Central memory CD8-positive, alpha-beta T cell (primary cell): ENCODE measurements at regions not wholly inside any gene's neighbourhood (a gene's known extent, or its start where the extent isn't known, plus 50 kb on each side); places are given as distances from the start of the nearest gene placed in this dataset.

ENCODE experiments used
- ATAC-seq: fragments of 150-1000 bp; cut with Tn5 transposase; replicated peaks from 2 replicates; pipeline ENCODE4 v1.10.0; 2022; ENCODE audit warnings: mild to moderate bottlenecking, moderate FRiP score, moderate number of reproducible peaks; ENCODE audit not compliant: poor library complexity, severe bottlenecking; ENCODE audit errors: extremely low read depth
- DNase-seq, 2 donors: peaks; one replicate each; pipeline ENCODE4 v3.0.0; 2021; ENCODE audit warnings: low spot score in 2 of 2
- H3K27ac Mint-ChIP-seq: one replicate; pipeline ENCODE4 v1.8.0; 2022; ENCODE audit warnings: low read depth, mild to moderate bottlenecking, moderate library complexity, mixed read lengths
- H3K27me3 Mint-ChIP-seq: one replicate; pipeline ENCODE4 v1.8.0; 2022; ENCODE audit warnings: mixed read lengths
- H3K36me3 Mint-ChIP-seq: one replicate; pipeline ENCODE4 v1.8.0; 2022; ENCODE audit warnings: mild to moderate bottlenecking, moderate library complexity, mixed read lengths; ENCODE audit not compliant: insufficient read depth
- H3K4me1 Mint-ChIP-seq: one replicate; pipeline ENCODE4 v1.8.0; 2022; ENCODE audit warnings: mixed read lengths
- H3K4me3 Mint-ChIP-seq: one replicate; pipeline ENCODE4 v1.8.0; 2022; ENCODE audit warnings: mild to moderate bottlenecking, moderate library complexity, mixed read lengths
- H3K9me3 Mint-ChIP-seq: one replicate; pipeline ENCODE4 v1.8.0; 2022; ENCODE audit warnings: mixed read lengths

GRCh38 chr20:4418141-4418540 is 169.1 kb upstream of the ADRA1D start:
- peaks cover 36% of the 10 kb centered on the region for H3K27me3 Mint-ChIP-seq
- H3K4me1 Mint-ChIP-seq: no peaks in the 10 kb centered on the region
- H3K36me3 Mint-ChIP-seq: no peaks in the 10 kb centered on the region
- H3K4me3 Mint-ChIP-seq: no peak overlapping the region
- H3K27ac Mint-ChIP-seq: no peak overlapping the region
- DNase-seq (no peak), ATAC-seq (no peak)
- no peaks in the 10 kb centered on the region for H3K9me3 Mint-ChIP-seq

- H3K4me3 Mint-ChIP-seq: no peak overlapping the region
- H3K36me3 Mint-ChIP-seq: no peaks in the 10 kb centered on the region
- no peaks in the 10 kb centered on the region for H3K9me3 Mint-ChIP-seq
- H3K4me1 Mint-ChIP-seq: no peaks in the 10 kb centered on the region
- ATAC-seq (no peak), DNase-seq (no peak)
- H3K27ac Mint-ChIP-seq: no peak overlapping the region
- peaks cover 34% of the 10 kb centered on the region for H3K27me3 Mint-ChIP-seq
Observed at GRCh38 chr20:4415281-4415680, 166.2 kb upstream of the ADRA1D start.

GRCh38 chr20:4413314-4414049 is 164.4 kb upstream of the ADRA1D start:
- Mint-ChIP-seq H3K36me3 (peaks cover 1% of the 10 kb centered on the region), H3K27ac (no peak overlapping the region), H3K9me3 (no peaks in the 10 kb centered on the region), H3K4me3 (no peak overlapping the region), H3K4me1 (no peaks in the 10 kb centered on the region), H3K27me3 (peaks cover 34% of the 10 kb centered on the region)
- no peak for ATAC-seq
- no peak for DNase-seq

- H3K27ac Mint-ChIP-seq: no peak overlapping the region
- DNase-seq: no peak
- H3K4me3 Mint-ChIP-seq: no peak overlapping the region
- no peak for ATAC-seq
- peaks cover 34% of the 10 kb centered on the region for H3K27me3 Mint-ChIP-seq
- H3K36me3 Mint-ChIP-seq: peaks cover 1% of the 10 kb centered on the region
- H3K4me1 Mint-ChIP-seq: no peaks in the 10 kb centered on the region
- no peaks in the 10 kb centered on the region for H3K9me3 Mint-ChIP-seq
Observed at GRCh38 chr20:4412216-4412615, 163.1 kb upstream of the ADRA1D start.

- Mint-ChIP-seq H3K4me1 (no peaks in the 10 kb centered on the region), H3K9me3 (no peaks in the 10 kb centered on the region), H3K4me3 (no peak overlapping the region), H3K36me3 (peaks cover 1% of the 10 kb centered on the region), H3K27ac (no peak overlapping the region), H3K27me3 (peaks cover 34% of the 10 kb centered on the region)
- DNase-seq (no peak), ATAC-seq (no peak)
Observed at GRCh38 chr20:4411744-4412143, 162.7 kb upstream of the ADRA1D start.

GRCh38 chr20:4406627-4407026 is 157.5 kb upstream of the ADRA1D start:
- DNase-seq (no peak), ATAC-seq (no peak)
- H3K36me3 Mint-ChIP-seq: peaks cover 1% of the 10 kb centered on the region
- no peaks in the 10 kb centered on the region for H3K4me1 Mint-ChIP-seq
- H3K4me3 Mint-ChIP-seq: no peak overlapping the region
- no peaks in the 10 kb centered on the region for H3K9me3 Mint-ChIP-seq
- peaks cover 33% of the 10 kb centered on the region for H3K27me3 Mint-ChIP-seq
- no peak overlapping the region for H3K27ac Mint-ChIP-seq

GRCh38 chr20:4401601-4402000 is 152.5 kb upstream of the ADRA1D start:
- no peak overlapping the region for H3K4me3 Mint-ChIP-seq
- no peak overlapping the region for H3K27ac Mint-ChIP-seq
- H3K36me3 Mint-ChIP-seq: no peaks in the 10 kb centered on the region
- DNase-seq (no peak), ATAC-seq (no peak)
- peaks cover 5% of the 10 kb centered on the region for H3K9me3 Mint-ChIP-seq
- peaks cover 50% of the 10 kb centered on the region for H3K27me3 Mint-ChIP-seq
- H3K4me1 Mint-ChIP-seq: no peaks in the 10 kb centered on the region

GRCh38 chr20:4384961-4385360 is 135.9 kb upstream of the ADRA1D start:
- H3K9me3 Mint-ChIP-seq: no peaks in the 10 kb centered on the region
- no peak overlapping the region for H3K4me3 Mint-ChIP-seq
- H3K27me3 Mint-ChIP-seq: peaks cover 54% of the 10 kb centered on the region
- no peaks in the 10 kb centered on the region for H3K4me1 Mint-ChIP-seq
- DNase-seq (no peak), ATAC-seq (no peak)
- H3K36me3 Mint-ChIP-seq: no peaks in the 10 kb centered on the region
- H3K27ac Mint-ChIP-seq: no peak overlapping the region

GRCh38 chr20:4383961-4384360 is 134.9 kb upstream of the ADRA1D start:
- ATAC-seq (no peak), DNase-seq (no peak)
- Mint-ChIP-seq H3K9me3 (no peaks in the 10 kb centered on the region), H3K4me3 (no peak overlapping the region), H3K4me1 (no peaks in the 10 kb centered on the region), H3K27ac (no peak overlapping the region), H3K27me3 (peaks cover 64% of the 10 kb centered on the region), H3K36me3 (no peaks in the 10 kb centered on the region)

- peaks cover 38% of the 10 kb centered on the region for H3K27me3 Mint-ChIP-seq
- no peaks in the 10 kb centered on the region for H3K4me1 Mint-ChIP-seq
- DNase-seq: no peak
- H3K27ac Mint-ChIP-seq: no peak overlapping the region
- no peak overlapping the region for H3K4me3 Mint-ChIP-seq
- H3K36me3 Mint-ChIP-seq: no peaks in the 10 kb centered on the region
- ATAC-seq: no peak
- no peaks in the 10 kb centered on the region for H3K9me3 Mint-ChIP-seq
Observed at GRCh38 chr20:4375881-4376280, 126.8 kb upstream of the ADRA1D start.

GRCh38 chr20:4373454-4373853 is 124.4 kb upstream of the ADRA1D start:
- H3K9me3 Mint-ChIP-seq: no peaks in the 10 kb centered on the region
- peaks cover 14% of the 10 kb centered on the region for H3K27me3 Mint-ChIP-seq
- ATAC-seq (no peak), DNase-seq (no peak)
- peaks cover 11% of the 10 kb centered on the region for H3K4me1 Mint-ChIP-seq
- no peak overlapping the region for H3K27ac Mint-ChIP-seq
- H3K4me3 Mint-ChIP-seq: no peak overlapping the region
- H3K36me3 Mint-ChIP-seq: no peaks in the 10 kb centered on the region

GRCh38 chr20:4371623-4372251 is 122.7 kb upstream of the ADRA1D start:
- no peaks in the 10 kb centered on the region for H3K9me3 Mint-ChIP-seq
- DNase-seq: no peak
- peaks cover 11% of the 10 kb centered on the region for H3K4me1 Mint-ChIP-seq
- H3K27me3 Mint-ChIP-seq: peaks cover 12% of the 10 kb centered on the region
- no peak overlapping the region for H3K27ac Mint-ChIP-seq
- no peak for ATAC-seq
- no peak overlapping the region for H3K4me3 Mint-ChIP-seq
- no peaks in the 10 kb centered on the region for H3K36me3 Mint-ChIP-seq

GRCh38 chr20:4370851-4371250 is 121.8 kb upstream of the ADRA1D start:
- DNase-seq (no peak), ATAC-seq (no peak)
- H3K27me3 Mint-ChIP-seq: peaks cover 5% of the 10 kb centered on the region
- H3K27ac Mint-ChIP-seq: no peak overlapping the region
- no peak overlapping the region for H3K4me3 Mint-ChIP-seq
- H3K36me3 Mint-ChIP-seq: no peaks in the 10 kb centered on the region
- no peaks in the 10 kb centered on the region for H3K9me3 Mint-ChIP-seq
- peaks cover 11% of the 10 kb centered on the region for H3K4me1 Mint-ChIP-seq
